ENCODE measurements at regions not wholly inside any gene's neighbourhood (a gene's known extent, or its start where the extent isn't known, plus 50 kb on each side); places are given as distances from the start of the nearest gene placed in this dataset.
"Not testable (repeated sequence)": the region's sequence is repeated elsewhere in the genome, so short reads cannot be mapped to it uniquely, and the experiment has no call there.

- no peak for DNase-seq
Measured at GRCh38 chr10:21463436-21463835, 62.0 kb downstream of the SKIDA1 start.

GRCh38 chr10:21458126-21458871 is 67.2 kb downstream of the SKIDA1 start:
- DNase-seq: peak; percentile 11

DNA sequence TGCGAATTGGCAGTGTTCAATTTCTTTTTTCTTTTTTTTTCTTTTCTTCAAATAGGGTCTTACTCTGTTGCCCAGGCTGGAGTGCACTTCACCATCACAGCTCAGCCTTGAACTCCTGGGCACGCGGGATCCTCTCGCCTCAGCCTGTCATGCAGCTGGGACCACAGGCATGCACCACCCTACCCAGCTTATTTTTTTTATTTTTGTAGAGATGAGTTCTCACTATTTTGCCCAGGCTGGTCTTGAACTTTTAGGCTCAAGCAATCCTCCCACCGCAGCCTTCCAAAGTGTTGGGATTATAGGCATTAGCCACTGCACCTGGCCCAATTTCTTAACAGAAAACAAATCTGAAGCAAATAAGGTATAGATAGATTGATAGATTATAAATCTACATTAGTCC is 69.3 kb downstream of the SKIDA1 start:
- no peak for DNase-seq

- no peak for DNase-seq
Measured at GRCh38 chr10:21452203-21452602, 73.3 kb downstream of the SKIDA1 start.

GRCh38 chr10:21449288-21449966 is 76.1 kb downstream of the SKIDA1 start:
- DNase-seq: no peak

GRCh38 chr10:21445163-21445562 is 80.3 kb downstream of the SKIDA1 start:
- DNase-seq: no peak

GRCh38 chr10:21441625-21442024 is 83.9 kb downstream of the SKIDA1 start:
- no peak for DNase-seq

GRCh38 chr10:21438914-21439313 is 86.6 kb downstream of the SKIDA1 start:
- not testable (repeated sequence) for DNase-seq

GRCh38 chr10:21437770-21438382 is 87.6 kb downstream of the SKIDA1 start:
- no peak for DNase-seq

GRCh38 chr10:21432266-21432665 is 93.2 kb downstream of the SKIDA1 start:
- no peak for DNase-seq

DNA sequence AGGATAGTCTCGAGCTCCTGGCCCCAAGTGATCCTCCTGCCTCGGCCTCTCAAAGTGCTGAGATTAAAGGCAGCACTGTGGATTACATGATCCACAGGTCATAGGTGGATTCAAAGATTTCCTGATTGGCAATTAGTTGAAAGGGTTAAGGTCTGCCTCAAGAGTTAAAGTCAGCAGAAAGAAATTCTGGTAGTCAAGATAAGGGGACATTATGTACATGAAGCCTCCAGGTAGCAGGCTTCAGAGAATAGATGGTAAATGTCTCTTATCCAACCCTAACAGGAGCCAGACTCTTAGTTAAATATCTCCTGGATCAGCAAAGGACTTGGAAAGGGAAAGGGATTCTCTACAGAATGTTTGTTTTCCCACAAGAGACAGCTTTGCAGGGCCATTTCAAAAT is 93.7 kb downstream of the SKIDA1 start:
- DNase-seq: no peak

DNA sequence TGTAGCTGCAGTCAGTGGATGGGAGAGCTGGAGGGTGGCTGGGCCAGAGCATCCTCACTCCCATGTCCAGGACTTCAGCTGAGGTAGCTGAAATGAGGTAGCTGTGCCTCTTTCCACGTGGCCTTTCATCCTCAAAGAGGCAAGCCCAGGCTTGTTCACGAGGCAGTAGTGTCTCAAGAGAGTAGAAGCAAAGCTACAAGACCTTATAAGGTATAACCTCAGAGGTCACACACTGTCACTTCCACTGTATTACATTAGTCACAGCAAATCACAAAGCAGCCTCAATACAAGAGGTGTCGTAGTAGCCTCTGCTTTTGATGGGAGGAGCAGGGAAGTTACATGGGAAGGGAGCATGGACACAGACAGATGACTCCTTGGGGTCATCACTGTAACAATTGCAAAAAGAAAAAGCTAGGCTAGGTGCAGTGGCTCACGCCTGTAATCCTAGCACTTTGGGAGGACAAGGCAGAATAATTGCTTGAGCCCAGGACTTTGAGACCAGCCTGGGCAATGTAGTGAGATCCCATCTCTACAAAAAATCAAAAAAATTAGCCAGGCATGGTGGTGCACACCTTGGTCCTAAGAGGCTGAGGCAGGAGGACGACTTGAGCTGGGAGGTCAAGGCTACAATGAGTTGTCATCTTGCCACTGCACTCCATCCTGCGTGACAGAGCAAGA is 97.5 kb downstream of the SKIDA1 start:
- no peak for DNase-seq

- DNase-seq: no peak
Measured at GRCh38 chr10:21424459-21424861, 101.0 kb downstream of the SKIDA1 start.

DNA sequence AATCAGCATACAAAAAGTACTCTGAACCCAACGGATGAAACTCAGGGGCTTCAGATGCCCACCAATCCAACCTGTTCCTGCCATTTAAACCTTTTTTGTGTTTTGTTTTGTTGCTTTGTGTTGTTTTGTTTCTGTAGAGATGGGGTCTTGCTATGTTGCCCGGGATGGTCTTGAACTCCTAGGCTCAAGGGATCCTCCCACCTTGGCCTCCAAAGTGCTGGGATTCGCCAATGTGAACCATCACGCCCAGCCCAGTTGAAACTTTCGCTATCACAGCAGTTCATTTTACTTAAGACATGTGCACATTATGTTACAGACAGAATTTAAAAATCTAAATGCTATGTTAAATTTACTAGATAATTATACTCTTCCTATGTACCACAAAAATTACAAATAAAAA is 101.6 kb downstream of the SKIDA1 start:
- DNase-seq: no peak

DNA sequence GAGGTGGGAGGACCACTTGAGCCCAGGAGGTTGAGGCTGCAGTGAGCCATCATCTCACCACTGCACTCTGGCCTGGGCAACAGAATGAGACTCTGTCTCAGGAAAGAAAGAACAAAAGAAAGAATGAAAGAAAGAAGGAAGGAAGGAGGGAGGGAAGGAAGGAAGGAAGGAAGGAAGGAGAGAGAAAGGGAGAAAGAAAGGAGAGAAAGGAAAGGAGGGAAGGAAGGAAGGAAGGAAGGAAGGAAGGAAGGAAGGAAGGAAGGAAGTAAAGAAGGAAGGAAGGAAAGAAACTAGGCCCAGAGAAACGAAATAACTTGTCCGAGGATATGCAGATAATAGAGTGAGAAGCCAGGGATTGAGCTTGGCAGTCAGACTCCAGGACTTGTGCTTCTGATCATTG is 102.1 kb downstream of the SKIDA1 start:
- no peak for DNase-seq

GRCh38 chr10:21421794-21422193 is 103.7 kb downstream of the SKIDA1 start:
- DNase-seq: no peak

DNA sequence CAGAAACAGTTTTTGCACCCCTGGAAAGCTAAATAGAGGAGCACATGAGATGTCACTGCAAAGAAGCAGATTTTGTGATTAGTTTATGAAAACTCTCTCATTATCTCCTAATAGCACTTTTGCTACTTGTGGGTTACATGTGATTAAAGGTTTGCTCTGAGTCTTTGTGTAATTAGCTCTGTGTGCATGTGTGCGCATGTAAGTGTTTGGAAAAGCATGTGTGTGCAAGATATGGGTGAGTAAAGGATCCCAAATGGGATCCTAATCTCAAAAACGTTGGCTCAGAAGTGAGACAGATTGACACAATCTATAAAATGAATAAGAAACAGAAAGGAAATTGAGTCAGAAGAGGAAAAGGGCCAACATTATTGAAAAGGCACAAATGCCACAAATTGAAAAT is 104.5 kb downstream of the SKIDA1 start:
- no peak for DNase-seq

DNA sequence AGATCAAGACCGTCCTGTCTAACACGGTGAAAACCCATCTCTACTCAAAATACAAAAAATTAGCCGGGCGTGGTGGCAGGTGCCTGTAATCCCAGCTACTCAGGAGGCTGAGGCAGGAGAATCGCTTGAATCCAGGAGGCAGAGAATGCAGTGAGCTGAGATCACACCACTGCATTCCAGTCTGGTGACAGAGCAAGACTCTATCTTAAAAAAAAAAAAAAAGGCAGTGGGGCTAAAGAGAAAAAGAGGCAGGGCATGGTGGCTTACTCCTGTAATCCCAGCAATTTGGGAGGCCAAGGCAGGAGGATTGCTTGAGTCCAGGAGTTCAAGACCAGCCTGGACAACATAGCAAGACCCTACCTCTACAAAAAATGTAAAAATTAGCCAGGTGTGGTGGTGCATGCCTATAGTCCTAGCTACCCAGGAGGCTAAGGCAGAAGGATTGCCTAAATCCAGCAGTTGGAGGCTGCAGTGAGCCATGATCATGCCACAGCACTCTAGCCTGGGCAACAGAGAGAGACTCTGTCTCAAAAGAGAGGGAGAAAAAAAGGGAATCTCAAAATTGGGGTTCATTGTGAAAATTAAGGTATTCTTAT is 106.4 kb downstream of the SKIDA1 start:
- not testable (repeated sequence) for DNase-seq

GRCh38 chr10:21417172-21417712 is 108.2 kb downstream of the SKIDA1 start:
- DNase-seq: no peak

DNA sequence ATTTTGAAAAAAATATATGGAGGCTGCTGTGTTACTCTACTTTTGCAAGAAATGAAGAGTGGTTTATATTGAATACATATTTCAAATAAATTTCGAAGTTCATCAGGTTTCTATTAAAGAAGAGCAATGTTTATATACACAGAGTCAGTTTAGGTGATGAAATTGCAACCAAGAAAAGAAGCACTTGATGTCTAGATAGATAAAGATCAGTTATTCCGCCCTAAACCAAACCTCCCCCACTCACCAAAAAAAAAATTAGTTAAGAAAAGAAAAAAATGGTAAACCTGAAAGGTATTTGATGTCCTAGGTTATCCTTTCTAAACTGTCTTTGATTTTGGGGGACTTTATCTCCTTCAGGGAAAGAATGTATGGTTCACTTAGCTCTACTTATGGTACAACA is 111.8 kb downstream of the SKIDA1 start:
- no peak for DNase-seq

GRCh38 chr10:21413268-21413667 is 112.2 kb downstream of the SKIDA1 start:
- DNase-seq: no peak
